ENCODE measurements at regions not wholly inside any gene's neighbourhood (a gene's known extent, or its start where the extent isn't known, plus 50 kb on each side); places are given as distances from the start of the nearest gene placed in this dataset.

GRCh38 chr18:64668461-64668962 lies 519.6 kb upstream of the LINC00305 start:
- in situ Hi-C loops (cut with HindIII; ENCODE audit: low sequenced_read_pairs), result no loop called here

GRCh38 chr18:64663086-64663485 lies 514.2 kb upstream of the LINC00305 start:
- in situ Hi-C loops (cut with HindIII; ENCODE audit: low sequenced_read_pairs), result no loop called here

- in situ Hi-C loops (cut with HindIII; ENCODE audit: low sequenced_read_pairs), result no loop called here
Observed at GRCh38 chr18:64659196-64659595, 510.3 kb upstream of the LINC00305 start.

GRCh38 chr18:64653068-64653467 lies 504.2 kb upstream of the LINC00305 start:
- in situ Hi-C loops (cut with HindIII; ENCODE audit: low sequenced_read_pairs), result no loop called here

- in situ Hi-C loops (cut with HindIII; ENCODE audit: low sequenced_read_pairs), result no loop called here
Observed at GRCh38 chr18:64650068-64650467, 501.2 kb upstream of the LINC00305 start.

- in situ Hi-C loops (cut with HindIII; ENCODE audit: low sequenced_read_pairs), result no loop called here
Observed at GRCh38 chr18:64645753-64646152, 496.9 kb upstream of the LINC00305 start.

GRCh38 chr18:64639536-64639935 lies 490.6 kb upstream of the LINC00305 start:
- in situ Hi-C loops (cut with HindIII; ENCODE audit: low sequenced_read_pairs), result no loop called here

GRCh38 chr18:64620971-64621560 lies 472.2 kb upstream of the LINC00305 start:
- in situ Hi-C loops (cut with HindIII; ENCODE audit: low sequenced_read_pairs), result loop anchor here (5.0 kb wide), 1 partner anchor 56 kb away; no protein-coding TSS in a partner anchor

- in situ Hi-C loops (cut with HindIII; ENCODE audit: low sequenced_read_pairs), result no loop called here
Observed at GRCh38 chr18:64618390-64618789, 469.5 kb upstream of the LINC00305 start.

GRCh38 chr18:64615021-64615420 lies 466.1 kb upstream of the LINC00305 start:
- in situ Hi-C loops (cut with HindIII; ENCODE audit: low sequenced_read_pairs), result no loop called here

GRCh38 chr18:64614446-64614845 lies 465.6 kb upstream of the LINC00305 start:
- in situ Hi-C loops (cut with HindIII; ENCODE audit: low sequenced_read_pairs), result no loop called here

- in situ Hi-C loops (cut with HindIII; ENCODE audit: low sequenced_read_pairs), result no loop called here
Observed at GRCh38 chr18:64592246-64592645, 443.4 kb upstream of the LINC00305 start.

GRCh38 chr18:64589000-64589399 lies 440.1 kb upstream of the LINC00305 start:
- in situ Hi-C loops (cut with HindIII; ENCODE audit: low sequenced_read_pairs), result no loop called here

- in situ Hi-C loops (cut with HindIII; ENCODE audit: low sequenced_read_pairs), result no loop called here
Observed at GRCh38 chr18:64566456-64566855, 417.6 kb upstream of the LINC00305 start.

- in situ Hi-C loops (cut with HindIII; ENCODE audit: low sequenced_read_pairs), result no loop called here
Observed at GRCh38 chr18:64562651-64563050, 413.8 kb upstream of the LINC00305 start.

- in situ Hi-C loops (cut with HindIII; ENCODE audit: low sequenced_read_pairs), result no loop called here
Observed at GRCh38 chr18:64546451-64546850, 397.6 kb upstream of the LINC00305 start.

GRCh38 chr18:64539847-64540246 lies 391.0 kb upstream of the LINC00305 start:
- in situ Hi-C loops (cut with HindIII; ENCODE audit: low sequenced_read_pairs), result no loop called here

GRCh38 chr18:64528646-64529045 lies 379.8 kb upstream of the LINC00305 start:
- in situ Hi-C loops (cut with HindIII; ENCODE audit: low sequenced_read_pairs), result no loop called here

- in situ Hi-C loops (cut with HindIII; ENCODE audit: low sequenced_read_pairs), result no loop called here
Observed at GRCh38 chr18:64519201-64519600, 370.3 kb upstream of the LINC00305 start.

- in situ Hi-C loops (cut with HindIII; ENCODE audit: low sequenced_read_pairs), result no loop called here
Observed at GRCh38 chr18:64518191-64518590, 369.3 kb upstream of the LINC00305 start.

GRCh38 chr18:64513401-64513800 lies 364.5 kb upstream of the LINC00305 start:
- in situ Hi-C loops (cut with HindIII; ENCODE audit: low sequenced_read_pairs), result no loop called here

- in situ Hi-C loops (cut with HindIII; ENCODE audit: low sequenced_read_pairs), result no loop called here
Observed at GRCh38 chr18:64490207-64490606, 341.3 kb upstream of the LINC00305 start.

GRCh38 chr18:64488698-64489097 lies 339.8 kb upstream of the LINC00305 start:
- in situ Hi-C loops (cut with HindIII; ENCODE audit: low sequenced_read_pairs), result no loop called here

Measured in endothelial cell of hepatic sinusoid (primary cell).